Adrenal gland (tissue), 5 donors: ENCODE measurements at regions not wholly inside any gene's neighbourhood (a gene's known extent, or its start where the extent isn't known, plus 50 kb on each side); places are given as distances from the start of the nearest gene placed in this dataset.

ENCODE experiments used
- CTCF ChIP-seq, 6 experiments: fragments of 450-650 bp in 4 of 6; fragments of 200-600 bp in 2 of 6; sonication (generic) in 1 of 6; IDR thresholded peaks; 1 replicate in 5 of 6; 2 replicates in 1 of 6; pipeline versions ENCODE4 v1.5.1 to v1.8.0; 2016 to 2021; ENCODE audit warnings: antibody characterized with exemption in 6 of 6, mild to moderate bottlenecking in 2 of 6, moderate library complexity in 1 of 6
- POLR2A ChIP-seq, 2 donors: fragments of 450-650 bp; IDR thresholded peaks; one replicate each; pipeline ENCODE4 v1.6.1; 2017; ENCODE audit warnings: antibody characterized with exemption in 2 of 2, mild to moderate bottlenecking in 2 of 2, moderate library complexity in 1 of 2
- donor health status: DM: no; HTN: no; CAD: no.

GRCh38 chr12:91912178-91912577 lies 233.5 kb downstream of the BTG1 start:
- TF ChIP-seq CTCF (IDR thresholded peaks at IDR 0.05) (no peak), POLR2A (IDR thresholded peaks at IDR 0.05) (no peak)
